Urinary bladder (tissue), 4 donors: ENCODE measurements at regions not wholly inside any gene's neighbourhood (a gene's known extent, or its start where the extent isn't known, plus 50 kb on each side); places are given as distances from the start of the nearest gene placed in this dataset. TPM values are rescaled to one million over a fixed set of nuclear protein-coding genes. Genes with fewer than 3 reads are reported as not detected.
"Not testable (repeated sequence)": the region's sequence is repeated elsewhere in the genome, so short reads cannot be mapped to it uniquely, and the experiment has no call there.

Source experiments
- DNase-seq: peaks from one replicate; pipeline ENCODE4 v3.0.0-alpha.2; 2015; ENCODE audit errors: extremely low spot score
- H3K27ac ChIP-seq: one replicate; pipeline ENCODE4 v1.5.1; 2013; ENCODE audit warnings: low read depth, mild to moderate bottlenecking, moderate library complexity
- H3K36me3 ChIP-seq: one replicate; pipeline ENCODE4 v1.6.1; 2013; ENCODE audit warnings: mild to moderate bottlenecking, moderate library complexity; ENCODE audit not compliant: insufficient read depth
- H3K4me1 ChIP-seq: one replicate; pipeline ENCODE4 v1.6.1; 2013; ENCODE audit warnings: mild to moderate bottlenecking, moderate library complexity; ENCODE audit not compliant: insufficient read depth
- H3K4me3 ChIP-seq: one replicate; pipeline ENCODE4 v1.5.1; 2013; ENCODE audit warnings: low read depth, low read length
- WGBS: extraction: QIAGEN DNeasy Blood & Tissue Kit; methylation state at CpG from one replicate; pipeline ENCODE4 v1.1.7; 2013; 5-methylcytosine and 5-hydroxymethylcytosine counted together
- small RNA-seq: library from RNA; depleted of rRNA; stranded (forward); fragments of <200 nt; gene quantifications from one replicate; pipeline ENCODE3, GENCODE V24; 2014
- donor health status: healthy with polysubstance abuse.
- donor health status: healthy.

GRCh38 chr20:25774203-25774602 lies 77.5 kb upstream of the ZNF337 start:
- H3K4me3 ChIP-seq, DNase-seq, H3K36me3 ChIP-seq, H3K27ac ChIP-seq, H3K4me1 ChIP-seq: not testable (repeated sequence)
- 96% methylated on average over 13 of the region's 18 CpGs for WGBS

GRCh38 chr20:25772437-25772836 lies 75.8 kb upstream of the ZNF337 start:
- 89% methylated on average over 3 of the region's 3 CpGs for WGBS
- not testable (repeated sequence) for H3K4me3 ChIP-seq, DNase-seq, H3K36me3 ChIP-seq, H3K27ac ChIP-seq, H3K4me1 ChIP-seq

DNA sequence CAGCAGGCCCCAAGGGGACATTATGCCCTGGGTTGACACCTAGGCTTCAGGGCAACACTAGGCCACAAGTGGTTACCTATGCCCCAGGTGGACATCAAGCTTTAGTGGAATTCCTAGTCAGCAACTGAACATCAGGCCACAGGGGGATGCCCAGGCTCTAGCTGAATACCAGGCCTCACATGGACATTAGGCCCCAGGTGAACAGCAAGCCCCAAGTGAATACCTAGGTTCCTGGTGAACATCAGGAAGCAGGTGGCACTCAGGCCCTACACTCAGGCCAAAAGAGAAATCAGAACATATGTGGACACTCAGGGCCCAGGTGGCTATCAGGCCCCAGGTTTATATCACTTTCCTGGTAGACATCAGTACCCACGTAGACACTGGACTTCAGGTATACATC lies 75.2 kb upstream of the ZNF337 start:
- H3K36me3 ChIP-seq, H3K27ac ChIP-seq, H3K4me1 ChIP-seq, H3K4me3 ChIP-seq, DNase-seq: not testable (repeated sequence)
- no CpG with 5 or more reads among the region's 1 CpG for WGBS

GRCh38 chr20:25761596-25761995 lies 64.9 kb upstream of the ZNF337 start:
- Histone ChIP-seq H3K27ac (no peak overlapping the region), H3K36me3 (no peaks in the 10 kb centered on the region), H3K4me3 (no peak overlapping the region), H3K4me1 (no peaks in the 10 kb centered on the region)
- DNase-seq, result no peak

DNA sequence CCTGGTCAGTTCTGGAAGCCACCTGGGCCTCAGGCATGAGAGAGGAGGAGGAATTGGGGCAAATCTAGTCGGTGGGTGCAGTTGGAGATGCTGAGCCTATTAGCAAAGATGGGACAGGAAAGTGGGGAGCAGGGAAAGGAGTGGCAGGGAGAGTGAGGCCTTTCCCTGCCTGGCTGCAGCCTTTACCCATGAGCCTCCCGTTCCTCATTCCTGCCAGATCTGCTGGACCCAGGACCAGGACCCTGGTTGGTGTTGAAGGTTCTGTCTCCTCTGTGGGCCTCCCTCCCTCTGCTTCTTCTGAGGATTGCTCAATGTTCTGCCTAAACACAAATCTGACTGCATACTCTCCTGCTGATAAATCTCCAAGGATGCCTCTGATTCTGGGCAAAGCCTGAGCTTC lies 64.4 kb upstream of the ZNF337 start:
- 76% methylated on average over 2 of the region's 2 CpGs for WGBS

DNA sequence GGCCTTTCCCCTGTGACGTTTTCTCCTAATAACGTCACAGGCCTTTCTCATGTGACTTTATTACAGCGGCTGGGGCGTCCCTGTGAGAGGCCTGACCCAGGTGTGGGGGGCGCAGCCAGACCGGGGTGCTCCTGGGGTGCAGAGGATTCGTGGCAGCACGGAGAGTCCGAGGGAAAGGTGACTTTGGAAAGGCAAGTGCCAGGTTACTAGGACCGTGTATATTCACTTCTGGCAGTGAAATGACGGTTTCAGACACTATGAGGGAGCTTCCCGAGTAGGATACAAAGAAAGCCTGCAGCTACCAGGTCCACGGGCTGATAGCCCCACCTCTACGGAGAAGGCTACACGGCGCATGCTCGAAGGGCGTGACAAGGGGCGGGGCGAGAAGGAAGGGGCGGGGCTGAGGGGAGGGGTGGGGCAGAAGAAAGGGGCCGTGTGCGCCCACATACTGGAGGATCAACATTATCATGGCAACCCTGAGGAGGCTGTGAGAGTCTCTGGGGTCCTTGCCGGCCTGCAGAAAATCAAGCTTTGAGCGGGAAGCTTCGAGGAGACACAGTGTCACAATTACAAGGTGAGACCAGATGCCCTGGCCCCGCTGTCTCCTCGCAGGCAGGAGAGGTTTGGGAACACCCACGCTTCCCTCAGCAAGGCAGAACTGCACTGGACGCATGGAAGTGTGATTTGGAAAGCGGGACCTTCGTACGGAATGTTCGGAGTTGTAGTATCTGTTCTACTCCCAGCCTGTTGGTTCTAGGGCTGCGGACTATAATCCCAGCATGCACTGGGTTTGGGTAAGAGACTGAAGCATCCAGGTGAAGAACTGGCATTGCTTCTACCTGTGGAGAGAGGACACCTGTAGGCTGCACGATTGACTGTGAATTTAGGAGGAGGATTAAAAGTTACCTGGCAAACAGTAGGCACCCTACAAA lies 54.4 kb upstream of the ZNF337 start:
- Histone ChIP-seq H3K4me1 (no peaks in the 10 kb centered on the region), H3K4me3 (peak overlapping the region; percentile 32), H3K27ac (no peak overlapping the region), H3K36me3 (no peaks in the 10 kb centered on the region)
- WGBS, result 19% methylated on average over 36 of the region's 36 CpGs
- peak; percentile 52 for DNase-seq

More for the DNA sequence above, 64.4 kb upstream of the ZNF337 start:
- not testable (repeated sequence) for DNase-seq, H3K36me3 ChIP-seq, H3K4me1 ChIP-seq, H3K4me3 ChIP-seq, H3K27ac ChIP-seq

DNA sequence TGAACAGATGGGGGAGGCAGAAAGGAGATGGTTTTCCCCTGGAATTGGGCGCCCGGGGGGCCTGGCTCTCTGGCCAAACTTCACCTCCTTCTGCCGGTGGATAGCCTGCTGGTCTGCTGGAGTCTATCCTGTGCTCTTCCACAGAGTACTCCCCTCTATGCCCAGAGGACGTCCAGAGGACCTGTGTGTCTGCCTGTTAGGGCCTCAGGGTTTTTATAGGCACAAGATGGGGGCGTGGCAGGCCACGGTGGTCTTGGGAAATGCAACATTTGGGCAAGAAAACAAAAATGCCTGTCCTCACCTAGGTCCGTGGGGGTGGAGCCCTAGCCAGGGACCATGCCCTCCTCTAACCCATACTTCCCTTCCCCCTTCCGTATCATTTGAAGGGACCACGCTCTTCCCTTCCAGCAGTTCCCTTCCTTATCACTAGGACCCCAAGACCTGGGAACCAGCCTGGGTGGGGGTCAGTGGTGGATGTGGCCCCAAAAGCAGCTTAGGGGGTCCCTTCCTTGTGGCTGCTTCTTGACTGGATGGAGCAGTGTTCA lies 53.6 kb upstream of the ZNF337 start:
- no peak for DNase-seq
- 90% methylated on average over 9 of the region's 9 CpGs for WGBS
- Histone ChIP-seq H3K36me3 (no peaks in the 10 kb centered on the region), H3K4me3 (no peak overlapping the region), H3K4me1 (no peaks in the 10 kb centered on the region), H3K27ac (no peak overlapping the region)

DNA sequence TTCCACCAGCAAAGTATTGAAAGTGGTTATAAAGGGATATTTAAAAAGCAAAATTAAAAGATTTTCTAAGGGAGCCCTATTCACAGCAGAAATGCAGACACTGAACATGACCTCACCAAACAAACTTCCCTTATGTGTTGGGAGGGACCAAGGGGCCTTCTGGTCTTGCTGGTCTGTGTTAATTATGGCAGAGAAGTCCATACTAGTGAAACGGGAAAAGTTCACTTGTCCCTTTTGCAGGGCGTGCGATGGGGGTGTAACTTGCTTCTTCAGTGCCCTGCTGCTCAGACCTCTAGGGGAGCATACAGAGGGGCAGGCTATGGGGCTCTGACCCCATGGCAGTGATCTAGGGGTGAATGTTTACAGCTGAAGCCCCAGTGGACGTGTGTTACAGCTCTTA lies 53.0 kb upstream of the ZNF337 start:
- H3K27ac ChIP-seq, result no peak overlapping the region
- H3K4me3 ChIP-seq, result no peak overlapping the region
- no peaks in the 10 kb centered on the region for H3K36me3 ChIP-seq
- 87% methylated on average over 4 of the region's 4 CpGs for WGBS
- no peaks in the 10 kb centered on the region for H3K4me1 ChIP-seq
- DNase-seq, result no peak

Small RNA genes in the stretch of these regions (small RNA-seq; reads per million reads assigned to genes)
- gene CFTRP1, result not detected
